HCT116 (cell line): ENCODE measurements at regions not wholly inside any gene's neighbourhood (a gene's known extent, or its start where the extent isn't known, plus 50 kb on each side); places are given as distances from the start of the nearest gene placed in this dataset.

Experiments used
- ATAC-seq: fragments of 200-7000 bp; cut with Tn5 transposase; 2 replicates; pipeline ENCODE4 v1.9.1; 2020; ENCODE audit warnings: mild to moderate bottlenecking, moderate library complexity
- BruUV-seq: library from RNA; stranded (reverse); fragments of 400-500 nt; replicated peaks from 2 replicates; lab custom pipeline; 2021; lab: Mats Ljungman, UMichigan
- CTCF ChIA-PET: fragments of 300-600 bp; sonication (Branson Sonifier 250); formaldehyde crosslinking; loops from one replicate; lab custom pipeline; 2021; ENCODE audit warnings: antibody characterized with exemption; lab: Charles Lee
- POLR2A ChIA-PET: fragments of 300-600, 350-600 bp; sonication (Branson Sonifier 250); formaldehyde crosslinking; loops from one replicate; lab custom pipeline; 2021; ENCODE audit warnings: antibody characterized with exemption; lab: Charles Lee
- RAD21 ChIA-PET, 2 experiments: fragments of 300-600 bp; sonication (Branson Sonifier 250); formaldehyde crosslinking; loops; one replicate each; lab custom pipeline; 2023; ENCODE audit warnings: low total read pairs in 2 of 2; ENCODE audit not compliant: uncharacterized antibody in 2 of 2, unreplicated experiment in 2 of 2, low non-redundant PET in 1 of 2; lab: Charles Lee
- DNase-seq: peaks from one replicate; pipeline ENCODE4 v3.0.0-alpha.2; 2010; ENCODE audit warnings: low read depth, low spot score
- H2AFZ ChIP-seq: fragments of 200-600 bp; shearing (Covaris generic), sonication (generic); 2 replicates; pipeline ENCODE4 v1.6.1; 2017; ENCODE audit warnings: low read depth, mixed run types, mixed read lengths, antibody characterized with exemption, low read length; ENCODE audit not compliant: poor library complexity, severe bottlenecking
- H3K27ac ChIP-seq: 2 replicates; pipeline ENCODE4 v1.5.1; 2012; ENCODE audit warnings: low read depth, low read length
- H3K27me3 ChIP-seq: fragments of 200-600 bp; sonication (generic); 2 replicates; pipeline ENCODE4 v1.6.1; 2016; ENCODE audit warnings: mixed run types, low read length, mixed read lengths; ENCODE audit not compliant: insufficient read depth
- H3K36me3 ChIP-seq, 2 experiments: fragments of 200-500 bp in 1 of 2; fragments of 200-600 bp in 1 of 2; sonication (Bioruptor generic) in 1 of 2; sonication (generic) in 1 of 2; 2 replicates each; pipeline versions ENCODE4 v1.5.1 to v1.6.1; 2014 to 2016; ENCODE audit warnings: low read length in 2 of 2, inconsistent platforms in 1 of 2, mixed read lengths in 1 of 2, mixed run types in 1 of 2; ENCODE audit not compliant: insufficient read depth in 2 of 2, control insufficient read depth in 1 of 2
- H3K4me1 ChIP-seq, 2 experiments: fragments of 200-600 bp in 1 of 2; sonication (generic) in 1 of 2; 2 replicates each; pipeline versions ENCODE4 v1.5.1 to v1.6.1; 2012 to 2017; ENCODE audit warnings: low read length in 2 of 2, inconsistent platforms in 1 of 2, mild to moderate bottlenecking in 1 of 2, mixed read lengths in 1 of 2, mixed run types in 1 of 2, moderate library complexity in 1 of 2; ENCODE audit not compliant: insufficient read depth in 2 of 2, control insufficient read depth in 1 of 2
- H3K4me2 ChIP-seq: fragments of 200-600 bp; sonication (generic); 2 replicates; pipeline ENCODE4 v1.6.1; 2017; ENCODE audit warnings: mixed run types, low read length, mixed read lengths
- H3K4me3 ChIP-seq, 2 experiments: fragments of 200-600 bp in 1 of 2; sonication (generic) in 1 of 2; replicated peaks in 1 of 2; 2 replicates each; pipeline ENCODE4 v1.5.1; 2011 to 2016; ENCODE audit warnings: low read length in 2 of 2, control low read depth in 1 of 2, low read depth in 1 of 2, mild to moderate bottlenecking in 1 of 2, mixed read lengths in 1 of 2, mixed run types in 1 of 2
- H3K79me2 ChIP-seq: fragments of 200-600 bp; sonication (generic); 2 replicates; pipeline ENCODE4 v1.6.1; 2017; ENCODE audit warnings: mild to moderate bottlenecking, mixed run types, low read length, moderate library complexity, mixed read lengths; ENCODE audit not compliant: insufficient read depth
- H3K9ac ChIP-seq: fragments of 200-600 bp; sonication (generic); 2 replicates; pipeline ENCODE4 v1.6.1; 2016; ENCODE audit warnings: low read length, mixed read lengths
- H3K9me2 ChIP-seq: fragments of 200-600 bp; sonication (generic), shearing (Covaris generic); 2 replicates; pipeline ENCODE4 v1.6.1; 2017; ENCODE audit warnings: mixed run types, mild to moderate bottlenecking, moderate library complexity; ENCODE audit not compliant: insufficient read depth
- H3K9me3 ChIP-seq, 2 experiments: fragments of 200-500 bp in 1 of 2; fragments of 200-600 bp in 1 of 2; sonication (Bioruptor generic) in 1 of 2; sonication (generic) in 1 of 2; 2 replicates each; pipeline ENCODE4 v1.6.1; 2014 to 2017; ENCODE audit warnings: low read length in 2 of 2, mixed read lengths in 2 of 2, inconsistent platforms in 1 of 2, low read depth in 1 of 2, mild to moderate bottlenecking in 1 of 2, mixed run types in 1 of 2, moderate library complexity in 1 of 2; ENCODE audit not compliant: control insufficient read depth in 1 of 2, insufficient read depth in 1 of 2
- H4K20me1 ChIP-seq: fragments of 200-600 bp; sonication (generic), shearing (Covaris generic); 2 replicates; pipeline ENCODE4 v1.6.1; 2017; ENCODE audit warnings: mixed run types, mild to moderate bottlenecking, moderate library complexity; ENCODE audit not compliant: insufficient read depth
- ATF3 ChIP-seq: IDR thresholded peaks from 2 replicates; pipeline ENCODE4 v1.6.1; 2012
- CBX3 ChIP-seq: IDR thresholded peaks from 2 replicates; pipeline ENCODE4 v1.6.1; 2012; ENCODE audit warnings: low read depth
- CEBPB ChIP-seq: IDR thresholded peaks from 2 replicates; pipeline ENCODE4 v1.6.1; 2012; ENCODE audit warnings: low read depth
- CTCF ChIP-seq, 3 experiments: fragments of 200-600 bp in 1 of 3; sonication (generic) in 1 of 3; IDR thresholded peaks in 2 of 3; conservative IDR thresholded peaks in 1 of 3; 2 replicates each; pipeline ENCODE4 v1.5.1; 2012 to 2017; ENCODE audit warnings: low read depth in 2 of 3, low read length in 2 of 3, antibody characterized with exemption in 1 of 3, borderline replicate concordance in 1 of 3, control low read depth in 1 of 3, mild to moderate bottlenecking in 1 of 3, mixed read lengths in 1 of 3, mixed run types in 1 of 3, moderate library complexity in 1 of 3; ENCODE audit not compliant: insufficient read depth in 1 of 3
- EZH2 ChIP-seq: fragments of 200-600 bp; sonication (generic); IDR thresholded peaks from 2 replicates; pipeline ENCODE4 v1.6.1; 2017; ENCODE audit warnings: antibody characterized with exemption, mixed run types
- EZH2phosphoT487 ChIP-seq: fragments of 200-600 bp; IDR thresholded peaks from 2 replicates; pipeline ENCODE4 v1.6.1; 2018; ENCODE audit warnings: antibody characterized with exemption, borderline replicate concordance
- FOSL1 ChIP-seq: IDR thresholded peaks from 2 replicates; pipeline ENCODE4 v1.6.1; 2012; ENCODE audit warnings: low read depth
- MAX ChIP-seq: IDR thresholded peaks from 2 replicates; pipeline ENCODE4 v1.6.1; 2012
- POLR2A ChIP-seq: IDR thresholded peaks from 2 replicates; pipeline ENCODE4 v1.7.0; 2011; ENCODE audit warnings: borderline replicate concordance; ENCODE audit not compliant: insufficient read depth, insufficient read length; ENCODE audit errors: extremely low read depth
- POLR2AphosphoS5 ChIP-seq: IDR thresholded peaks from 2 replicates; pipeline ENCODE4 v1.6.1; 2011; ENCODE audit warnings: mild to moderate bottlenecking, low read depth, low read length, moderate library complexity
- RAD21 ChIP-seq: IDR thresholded peaks from 2 replicates; pipeline ENCODE4 v1.6.1; 2012; ENCODE audit warnings: low read depth, mild to moderate bottlenecking
- REST ChIP-seq: IDR thresholded peaks from 2 replicates; pipeline ENCODE4 v1.6.1; 2012; ENCODE audit warnings: low read depth
- SIN3A ChIP-seq: IDR thresholded peaks from 2 replicates; pipeline ENCODE4 v1.6.1; 2012; ENCODE audit warnings: low read depth
- SP1 ChIP-seq: IDR thresholded peaks from 2 replicates; pipeline ENCODE4 v1.6.1; 2012; ENCODE audit warnings: low read depth
- SRF ChIP-seq: IDR thresholded peaks from 2 replicates; pipeline ENCODE4 v1.6.1; 2012; ENCODE audit warnings: low read depth
- TCF7L2 ChIP-seq: IDR thresholded peaks from 2 replicates; pipeline ENCODE4 v1.7.0; 2011; ENCODE audit warnings: borderline replicate concordance, inconsistent platforms; ENCODE audit not compliant: insufficient read depth, insufficient read length; ENCODE audit errors: extremely low read depth
- YY1 ChIP-seq: IDR thresholded peaks from 2 replicates; pipeline ENCODE4 v1.6.1; 2011; ENCODE audit warnings: low read length, low read depth, moderate library complexity, mild to moderate bottlenecking; ENCODE audit not compliant: insufficient replicate concordance; ENCODE audit errors: extremely low read depth
- ZBTB33 ChIP-seq: IDR thresholded peaks from 2 replicates; pipeline ENCODE4 v1.6.1; 2011; ENCODE audit warnings: mild to moderate bottlenecking, low read length, moderate library complexity; ENCODE audit not compliant: insufficient replicate concordance; ENCODE audit errors: extremely low read depth
- ZNF274 ChIP-seq: fragments of 200-500 bp; sonication (Bioruptor generic); IDR thresholded peaks from 2 replicates; pipeline ENCODE4 v1.6.1; 2014; ENCODE audit warnings: mild to moderate bottlenecking, low read depth, low read length, inconsistent platforms
- intact Hi-C: fragments of 100-400 bp; cut with micrococcal nuclease; formaldehyde crosslinking; loops from 2 replicates; pipeline ENCODE4 v1.10.0; 2022

- no peak for ATAC-seq
These were observed 57.1 kb upstream of the MID1 start for GRCh38 chrX:10677490-10677889.

More at GRCh38 chrX:10677490-10677889, 57.1 kb upstream of the MID1 start:
- Histone ChIP-seq H3K9me2 (no peaks in the 10 kb centered on the region), H3K79me2 (no peaks in the 10 kb centered on the region), H3K4me2 (no peak overlapping the region), H3K9me3 (no peaks in the 10 kb centered on the region), H3K9ac (no peak overlapping the region), H3K27me3 (no peaks in the 10 kb centered on the region), H4K20me1 (no peaks in the 10 kb centered on the region), H2AFZ (no peak overlapping the region), H3K4me3 (no peak overlapping the region), H3K4me1 (no peaks in the 10 kb centered on the region), H3K27ac (no peak overlapping the region), H3K36me3 (no peaks in the 10 kb centered on the region)
- no TSS peak for BruUV-seq
- ChIA-PET CTCF (no interaction called here), RAD21 (no interaction called here), POLR2A (no interaction called here)
- intact Hi-C loops = no loop called here
- TF ChIP-seq TCF7L2 (no peak), RAD21 (no peak), ZNF274 (no peak), SP1 (no peak), SRF (no peak), POLR2AphosphoS5 (no peak), CTCF (IDR thresholded peaks at IDR 0.05 in 2 of 3, conservative IDR thresholded peaks at IDR 0.05 in 1 of 3; ENCODE audit: borderline replicate concordance in 1 of 3, insufficient read depth in 1 of 3, low read depth in 2 of 3, low read length in 2 of 3) (no peak), POLR2A (no peak), ZBTB33 (no peak), CEBPB (no peak), SIN3A (no peak), REST (no peak), EZH2phosphoT487 (no peak), FOSL1 (no peak), EZH2 (no peak), ATF3 (no peak), MAX (no peak), CBX3 (no peak), YY1 (no peak)
- no peak for DNase-seq
